ENCODE measurements at regions not wholly inside any gene's neighbourhood (a gene's known extent, or its start where the extent isn't known, plus 50 kb on each side); places are given as distances from the start of the nearest gene placed in this dataset.
A peak's percentile ranks its signal among the peaks of the same experiment; 100 is the strongest.

DNA sequence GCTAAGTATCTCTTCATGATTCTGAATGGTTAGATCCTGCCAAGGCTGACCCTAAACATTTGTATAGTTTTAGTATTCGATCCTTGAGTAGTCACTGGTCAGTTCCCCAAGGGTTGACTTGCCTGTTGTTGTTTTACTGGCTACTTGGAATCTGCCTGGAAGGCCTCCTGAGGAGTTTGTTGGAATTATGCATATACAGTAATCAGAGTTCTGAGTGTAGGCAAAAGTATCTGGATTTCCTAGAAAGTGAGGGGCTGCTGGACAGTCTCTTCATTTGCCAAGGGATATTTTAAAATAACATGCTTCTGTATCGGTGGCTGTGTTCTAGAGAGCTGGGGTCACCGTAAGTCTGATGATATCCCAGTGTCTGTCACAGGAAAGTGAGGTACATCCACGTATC, 333.2 kb upstream of the C2CD4B start:
- no peak for ATAC-seq
- intact Hi-C loops (cut with DNase I) = loop anchor here in 1 of 10 donors (5.0 kb wide), 1 partner anchor 106 kb away; the partner anchor contains the start of gene TLN2

GRCh38 chr15:62498712-62499111, 333.6 kb upstream of the C2CD4B start:
- ATAC-seq (no peak), DNase-seq (no peak)
- Histone ChIP-seq H3K9me3 (no peaks in the 10 kb centered on the region), H3K27me3 (no peaks in the 10 kb centered on the region), H3K36me3 (no peaks in the 10 kb centered on the region), H3K27ac (no peak overlapping the region), H3K4me1 (peaks cover 3 to 62% (median 38%) of the 10 kb centered on the region in 12 donors), H3K4me3 (no peak overlapping the region)
- TF ChIP-seq CTCF (IDR thresholded peaks at IDR 0.05) = no peak
- intact Hi-C loops (cut with DNase I) = loop anchor here in 1 of 10 donors (5.0 kb wide), 1 partner anchor 106 kb away; the partner anchor contains the start of gene TLN2
- 87 to 98% (median 95%) methylated on average over 1 of the region's 1 CpG for WGBS, 4 donors

More for the DNA sequence above, 333.2 kb upstream of the C2CD4B start:
- WGBS, 4 donors = 59 to 65% (median 63%) methylated on average over 4 of the region's 4 CpGs
- no peak overlapping the region for H3K4me3 ChIP-seq
- H3K4me1 ChIP-seq = peaks cover 3 to 58% (median 36%) of the 10 kb centered on the region in 12 donors
- no peaks in the 10 kb centered on the region for H3K36me3 ChIP-seq
- no peaks in the 10 kb centered on the region for H3K9me3 ChIP-seq
- no peak for DNase-seq
- no peak overlapping the region for H3K27ac ChIP-seq
- H3K27me3 ChIP-seq = no peaks in the 10 kb centered on the region
- TF ChIP-seq CTCF (IDR thresholded peaks at IDR 0.05) (no peak), POLR2A (IDR thresholded peaks at IDR 0.05) (no peak)

- intact Hi-C loops (cut with DNase I) = no loop called here
- Histone ChIP-seq H3K4me3 (no peak overlapping the region), H3K4me1 (peaks cover under 1 to 56% (median 36%) of the 10 kb centered on the region in 12 donors), H3K9me3 (no peaks in the 10 kb centered on the region), H3K36me3 (no peaks in the 10 kb centered on the region), H3K27ac (no peak overlapping the region), H3K27me3 (no peaks in the 10 kb centered on the region)
- 78 to 97% (median 95%) methylated on average over 1 of the region's 1 CpG for WGBS, 4 donors
- ATAC-seq (no peak), DNase-seq (no peak)
- TF ChIP-seq CTCF (IDR thresholded peaks at IDR 0.05) (no peak), POLR2A (IDR thresholded peaks at IDR 0.05) (no peak)
These were observed 335.2 kb upstream of the C2CD4B start for GRCh38 chr15:62500325-62500724.

- no peaks in the 10 kb centered on the region for H3K36me3 ChIP-seq
- H3K4me1 ChIP-seq = peaks cover 0 to 57% (median 43%) of the 10 kb centered on the region in 12 donors
- peak overlapping the region in 2 of 12 donors; percentile 26 to 54 for H3K27ac ChIP-seq
- WGBS, 4 donors = 62 to 76% (median 69%) methylated on average over 5 of the region's 5 CpGs
- H3K9me3 ChIP-seq = no peaks in the 10 kb centered on the region
- no peaks in the 10 kb centered on the region for H3K27me3 ChIP-seq
- DNase-seq (no peak), ATAC-seq (no peak)
- H3K4me3 ChIP-seq = no peak overlapping the region
- intact Hi-C loops (cut with DNase I) = no loop called here
- no peak for TF ChIP-seq POLR2A (IDR thresholded peaks at IDR 0.05)
- no peak for TF ChIP-seq CTCF (IDR thresholded peaks at IDR 0.05)
These were observed 337.4 kb upstream of the C2CD4B start for GRCh38 chr15:62502451-62502850.

Measured in heart left ventricle (tissue), 16 donors.